ENCODE measurements at regions not wholly inside any gene's neighbourhood (a gene's known extent, or its start where the extent isn't known, plus 50 kb on each side); places are given as distances from the start of the nearest gene placed in this dataset.

GRCh38 chr21:41076064-41076463, 91.9 kb upstream of the BACE2 start:
- Histone ChIP-seq H4K20me1 (ENCODE audit: insufficient read depth, low read length, poor library complexity, severe bottlenecking) (no peaks in the 10 kb centered on the region), H3K4me1 (ENCODE audit: insufficient read depth, low read length, poor library complexity, severe bottlenecking) (no peaks in the 10 kb centered on the region), H3K4me2 (ENCODE audit: low read depth, low read length, poor library complexity, severe bottlenecking) (no peak overlapping the region)

GRCh38 chr21:41079159-41079558, 88.8 kb upstream of the BACE2 start:
- Histone ChIP-seq H3K36me3 (ENCODE audit: insufficient read depth, low read length) (no peaks in the 10 kb centered on the region), H3F3A (ENCODE audit: low read depth) (no peaks in the 10 kb centered on the region), H2AFZ (ENCODE audit: low read length) (no peak overlapping the region), H3K9ac (ENCODE audit: low read depth, low read length, poor library complexity, severe bottlenecking) (no peak overlapping the region), H3K4me1 (ENCODE audit: insufficient read depth, low read length, poor library complexity, severe bottlenecking) (no peaks in the 10 kb centered on the region), H3K4me3 (ENCODE audit: low read length, poor library complexity, severe bottlenecking) (no peak overlapping the region), H4K20me1 (ENCODE audit: insufficient read depth, low read length, poor library complexity, severe bottlenecking) (no peaks in the 10 kb centered on the region), H3K27me3 (ENCODE audit: insufficient read depth, low read length, poor library complexity, severe bottlenecking) (no peaks in the 10 kb centered on the region), H3K79me2 (ENCODE audit: insufficient read depth, low read length) (no peaks in the 10 kb centered on the region), H3K9me3 (ENCODE audit: insufficient read depth, low read depth, low read length) (no peaks in the 10 kb centered on the region), H3K4me2 (ENCODE audit: low read depth, low read length, poor library complexity, severe bottlenecking) (no peak overlapping the region), H3K9me2 (replicated peaks; ENCODE audit: low read depth, low read length) (no peaks in the 10 kb centered on the region)
- TF ChIP-seq CTCF (conservative IDR thresholded peaks at IDR 0.05; ENCODE audit: low read length), result no peak

More at GRCh38 chr21:41076064-41076463, 91.9 kb upstream of the BACE2 start:
- Histone ChIP-seq H3K9me3 (ENCODE audit: insufficient read depth, low read depth, low read length) (no peaks in the 10 kb centered on the region), H3K9me2 (replicated peaks; ENCODE audit: low read depth, low read length) (no peaks in the 10 kb centered on the region), H2AFZ (ENCODE audit: low read length) (no peak overlapping the region), H3K4me3 (ENCODE audit: low read length, poor library complexity, severe bottlenecking) (no peak overlapping the region), H3K9ac (ENCODE audit: low read depth, low read length, poor library complexity, severe bottlenecking) (no peak overlapping the region), H3K36me3 (ENCODE audit: insufficient read depth, low read length) (no peaks in the 10 kb centered on the region), H3F3A (ENCODE audit: low read depth) (no peaks in the 10 kb centered on the region), H3K79me2 (ENCODE audit: insufficient read depth, low read length) (no peaks in the 10 kb centered on the region), H3K27me3 (ENCODE audit: insufficient read depth, low read length, poor library complexity, severe bottlenecking) (no peaks in the 10 kb centered on the region)
- TF ChIP-seq EZH2phosphoT487 (IDR thresholded peaks at IDR 0.05; ENCODE audit: borderline replicate concordance) (no peak), CTCF (conservative IDR thresholded peaks at IDR 0.05; ENCODE audit: low read length) (no peak)

DNA sequence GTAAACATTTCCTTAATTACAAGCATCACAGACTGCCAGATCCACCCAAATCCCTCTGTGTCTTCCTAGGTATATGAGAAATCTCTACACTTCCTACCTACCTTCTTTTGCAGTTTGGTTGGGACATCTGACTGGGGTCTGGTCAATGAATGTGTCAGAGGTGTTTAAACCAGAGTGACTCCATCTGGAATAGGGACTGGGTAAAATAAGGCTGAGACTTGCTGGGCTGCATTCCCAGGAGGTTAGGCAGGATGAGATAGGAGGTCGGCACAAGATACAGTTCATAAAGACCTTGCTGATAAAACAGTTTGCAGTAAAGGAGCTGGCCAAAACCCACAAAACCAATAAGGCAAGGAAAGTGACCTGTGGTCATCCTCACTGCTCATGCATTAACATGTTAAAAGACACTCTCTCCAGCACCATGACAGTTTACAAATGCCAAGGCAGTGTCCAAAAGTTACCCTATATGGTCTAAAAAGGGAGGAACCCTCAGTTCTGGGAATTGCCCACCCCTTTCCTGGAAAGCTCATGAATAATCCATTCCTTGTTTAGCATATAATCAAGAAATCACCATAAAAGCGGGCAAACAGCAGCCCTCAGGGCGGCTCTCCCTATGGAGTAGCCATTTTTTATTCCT, 87.4 kb upstream of the BACE2 start:
- H3K9me2 ChIP-seq (replicated peaks; ENCODE audit: low read depth, low read length), result no peaks in the 10 kb centered on the region
- TF ChIP-seq CTCF (conservative IDR thresholded peaks at IDR 0.05; ENCODE audit: low read length) (no peak), EZH2phosphoT487 (IDR thresholded peaks at IDR 0.05; ENCODE audit: borderline replicate concordance) (no peak)
- H3K4me2 ChIP-seq (ENCODE audit: low read depth, low read length, poor library complexity, severe bottlenecking), result no peak overlapping the region
- no peaks in the 10 kb centered on the region for H3K4me1 ChIP-seq (ENCODE audit: insufficient read depth, low read length, poor library complexity, severe bottlenecking)
- no peaks in the 10 kb centered on the region for H4K20me1 ChIP-seq (ENCODE audit: insufficient read depth, low read length, poor library complexity, severe bottlenecking)
- H3K27me3 ChIP-seq (ENCODE audit: insufficient read depth, low read length, poor library complexity, severe bottlenecking), result no peaks in the 10 kb centered on the region
- no peak overlapping the region for H3K9ac ChIP-seq (ENCODE audit: low read depth, low read length, poor library complexity, severe bottlenecking)
- no peaks in the 10 kb centered on the region for H3K9me3 ChIP-seq (ENCODE audit: insufficient read depth, low read depth, low read length)
- H3K36me3 ChIP-seq (ENCODE audit: insufficient read depth, low read length), result no peaks in the 10 kb centered on the region
- no peaks in the 10 kb centered on the region for H3K79me2 ChIP-seq (ENCODE audit: insufficient read depth, low read length)
- no peak overlapping the region for H2AFZ ChIP-seq (ENCODE audit: low read length)
- H3F3A ChIP-seq (ENCODE audit: low read depth), result no peaks in the 10 kb centered on the region
- no peak overlapping the region for H3K4me3 ChIP-seq (ENCODE audit: low read length, poor library complexity, severe bottlenecking)
